BE2C (cell line): ENCODE measurements at regions not wholly inside any gene's neighbourhood (a gene's known extent, or its start where the extent isn't known, plus 50 kb on each side); places are given as distances from the start of the nearest gene placed in this dataset.
"Not testable (repeated sequence)": the region's sequence is repeated elsewhere in the genome, so short reads cannot be mapped to it uniquely, and the experiment has no call there.

Source experiments
- DNase-seq: peaks from one replicate; pipeline ENCODE4 v3.0.0-alpha.2; 2020
- H3K27me3 ChIP-seq: fragments of 250-450 bp; sonication (Bioruptor Pico); 2 replicates; pipeline ENCODE4 v1.5.1; 2020; ENCODE audit warnings: mild to moderate bottlenecking
- H3K36me3 ChIP-seq: fragments of 250-450 bp; sonication (Bioruptor Pico); 2 replicates; pipeline ENCODE4 v1.5.1; 2020; ENCODE audit warnings: mild to moderate bottlenecking
- H3K4me1 ChIP-seq: fragments of 250-450 bp; sonication (Bioruptor Pico); 2 replicates; pipeline ENCODE4 v1.5.1; 2020
- H3K4me3 ChIP-seq: 2 replicates; pipeline ENCODE4 v1.5.1; 2011; ENCODE audit warnings: low read depth, low read length
- H3K9me3 ChIP-seq: fragments of 250-450 bp; sonication (Bioruptor Pico); 2 replicates; pipeline ENCODE4 v1.5.1; 2020
- TF ChIP-seq, protein P1 (sequence below): IDR thresholded peaks from 2 replicates; pipeline ENCODE4 v1.5.1; 2012; ENCODE audit warnings: mild to moderate bottlenecking, low read depth, low read length

- H3K4me3 ChIP-seq = no peak overlapping the region
- no peaks in the 10 kb centered on the region for H3K27me3 ChIP-seq
- TF ChIP-seq, protein P1, sequence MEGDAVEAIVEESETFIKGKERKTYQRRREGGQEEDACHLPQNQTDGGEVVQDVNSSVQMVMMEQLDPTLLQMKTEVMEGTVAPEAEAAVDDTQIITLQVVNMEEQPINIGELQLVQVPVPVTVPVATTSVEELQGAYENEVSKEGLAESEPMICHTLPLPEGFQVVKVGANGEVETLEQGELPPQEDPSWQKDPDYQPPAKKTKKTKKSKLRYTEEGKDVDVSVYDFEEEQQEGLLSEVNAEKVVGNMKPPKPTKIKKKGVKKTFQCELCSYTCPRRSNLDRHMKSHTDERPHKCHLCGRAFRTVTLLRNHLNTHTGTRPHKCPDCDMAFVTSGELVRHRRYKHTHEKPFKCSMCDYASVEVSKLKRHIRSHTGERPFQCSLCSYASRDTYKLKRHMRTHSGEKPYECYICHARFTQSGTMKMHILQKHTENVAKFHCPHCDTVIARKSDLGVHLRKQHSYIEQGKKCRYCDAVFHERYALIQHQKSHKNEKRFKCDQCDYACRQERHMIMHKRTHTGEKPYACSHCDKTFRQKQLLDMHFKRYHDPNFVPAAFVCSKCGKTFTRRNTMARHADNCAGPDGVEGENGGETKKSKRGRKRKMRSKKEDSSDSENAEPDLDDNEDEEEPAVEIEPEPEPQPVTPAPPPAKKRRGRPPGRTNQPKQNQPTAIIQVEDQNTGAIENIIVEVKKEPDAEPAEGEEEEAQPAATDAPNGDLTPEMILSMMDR = no peak
- no peaks in the 10 kb centered on the region for H3K36me3 ChIP-seq
- no peaks in the 10 kb centered on the region for H3K4me1 ChIP-seq
- no peaks in the 10 kb centered on the region for H3K9me3 ChIP-seq
- no peak for DNase-seq
These were observed 512.8 kb downstream of the UQCRFS1 start for GRCh38 chr19:28700176-28700575.

GRCh38 chr19:28697308-28697707 lies 515.6 kb downstream of the UQCRFS1 start:
- TF ChIP-seq, protein P1 = no peak
- no peaks in the 10 kb centered on the region for H3K36me3 ChIP-seq
- no peaks in the 10 kb centered on the region for H3K9me3 ChIP-seq
- DNase-seq = no peak
- no peak overlapping the region for H3K4me3 ChIP-seq
- no peaks in the 10 kb centered on the region for H3K27me3 ChIP-seq
- H3K4me1 ChIP-seq = no peaks in the 10 kb centered on the region

DNA sequence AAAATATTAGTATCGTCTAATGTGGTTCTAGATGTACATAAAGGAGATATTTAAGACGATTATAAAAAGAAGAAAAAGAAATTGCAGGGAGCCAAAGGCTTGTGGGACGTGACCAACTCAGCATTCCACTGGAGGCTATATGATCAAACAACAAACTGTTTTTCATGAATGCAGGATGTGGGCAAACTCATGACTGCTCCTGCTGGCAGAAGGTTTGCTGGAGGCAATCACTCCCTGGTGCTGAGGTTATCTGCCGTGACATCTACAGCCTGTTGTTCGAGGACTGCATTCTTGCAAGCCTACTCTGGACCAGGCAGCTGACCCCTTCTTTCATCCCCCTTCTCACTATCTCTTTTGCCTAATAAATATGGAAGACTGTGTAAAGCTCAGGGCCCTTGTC lies 518.1 kb downstream of the UQCRFS1 start:
- Histone ChIP-seq H3K27me3 (no peaks in the 10 kb centered on the region), H3K36me3 (no peaks in the 10 kb centered on the region), H3K4me3 (no peak overlapping the region)

DNA sequence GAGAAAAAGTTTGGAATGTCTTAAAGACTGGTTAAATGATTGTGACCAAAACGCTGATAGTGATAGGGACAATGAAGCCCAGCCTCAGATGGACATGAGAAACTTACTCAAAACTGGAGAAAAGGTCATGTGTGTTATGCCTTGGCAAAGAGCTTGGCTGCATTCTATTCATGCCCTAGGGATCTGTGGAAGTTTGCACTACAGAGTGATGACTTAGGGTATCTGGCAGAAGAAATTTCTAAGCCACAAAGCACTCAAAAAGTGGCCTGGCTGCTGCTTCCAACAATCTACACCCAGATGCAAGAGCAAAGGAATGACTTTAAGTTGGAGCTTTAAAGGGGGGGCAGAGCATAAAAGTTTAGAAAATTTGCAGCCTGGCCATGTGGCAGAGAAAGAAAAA lies 521.3 kb downstream of the UQCRFS1 start:
- DNase-seq = no peak
- Histone ChIP-seq H3K4me3 (no peak overlapping the region), H3K4me1 (no peaks in the 10 kb centered on the region), H3K9me3 (no peaks in the 10 kb centered on the region), H3K27me3 (no peaks in the 10 kb centered on the region), H3K36me3 (no peaks in the 10 kb centered on the region)
- TF ChIP-seq, protein P1 = no peak

More for the DNA sequence above, 518.1 kb downstream of the UQCRFS1 start:
- no peaks in the 10 kb centered on the region for H3K9me3 ChIP-seq
- DNase-seq = no peak
- no peaks in the 10 kb centered on the region for H3K4me1 ChIP-seq
- TF ChIP-seq, protein P1 = no peak

GRCh38 chr19:28689464-28689863 lies 523.5 kb downstream of the UQCRFS1 start:
- DNase-seq, H3K4me1 ChIP-seq, H3K9me3 ChIP-seq, H3K36me3 ChIP-seq, H3K27me3 ChIP-seq, H3K4me3 ChIP-seq: not testable (repeated sequence)

DNA sequence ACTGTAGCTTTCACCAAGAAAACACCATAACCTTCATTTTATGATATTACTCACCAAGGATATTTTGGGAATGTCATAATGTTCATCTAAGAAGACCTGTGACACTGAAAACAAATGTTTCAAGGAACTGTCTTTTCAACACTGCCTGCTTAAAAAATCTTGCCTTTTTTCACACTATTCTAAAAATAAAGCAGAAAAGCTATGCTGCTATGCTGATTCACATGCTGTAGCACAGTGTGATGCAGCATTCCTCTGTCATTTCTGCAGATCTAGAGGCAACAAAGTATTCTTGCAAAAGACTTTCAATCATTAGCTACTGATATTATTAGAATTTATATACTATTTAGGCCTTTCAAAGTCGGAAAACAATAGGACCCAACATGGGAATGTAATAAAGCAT lies 525.7 kb downstream of the UQCRFS1 start:
- DNase-seq = no peak
- H3K4me3 ChIP-seq = no peak overlapping the region
- no peaks in the 10 kb centered on the region for H3K27me3 ChIP-seq
- no peaks in the 10 kb centered on the region; the same call in 1 of the 2 replicates for H3K9me3 ChIP-seq
- TF ChIP-seq, protein P1 = no peak
- H3K4me1 ChIP-seq = no peaks in the 10 kb centered on the region
- H3K36me3 ChIP-seq = no peaks in the 10 kb centered on the region

- H3K36me3 ChIP-seq = no peaks in the 10 kb centered on the region
- H3K4me1 ChIP-seq = no peaks in the 10 kb centered on the region
- no peak for DNase-seq
- H3K27me3 ChIP-seq = no peaks in the 10 kb centered on the region
- H3K9me3 ChIP-seq = no peaks in the 10 kb centered on the region; the same call in 1 of the 2 replicates
- TF ChIP-seq, protein P1 = no peak
- no peak overlapping the region for H3K4me3 ChIP-seq
These were observed 526.2 kb downstream of the UQCRFS1 start for GRCh38 chr19:28686756-28687155.
